GM23338 (cell line): ENCODE measurements at regions not wholly inside any gene's neighbourhood (a gene's known extent, or its start where the extent isn't known, plus 50 kb on each side); places are given as distances from the start of the nearest gene placed in this dataset.

Source experiments
- ATAC-seq: fragments of 200-7000 bp; cut with Tn5 transposase; 3 replicates; pipeline ENCODE4 v1.9.1; 2020
- DNase-seq: peaks from one replicate; pipeline ENCODE4 v3.0.0-alpha.2; 2015; ENCODE audit warnings: low spot score
- H2AFZ ChIP-seq: fragments of 200-600 bp; sonication (generic); 2 replicates; pipeline ENCODE4 v1.8.0; 2016; ENCODE audit warnings: antibody characterized with exemption, mild to moderate bottlenecking, moderate library complexity
- H3F3A ChIP-seq: fragments of 200-600 bp; sonication (generic); replicated peaks from 2 replicates; pipeline ENCODE4 v1.8.0; 2017; ENCODE audit warnings: antibody characterized with exemption, mixed run types, low read depth
- H3K27ac ChIP-seq: fragments of 200-600 bp; sonication (generic); 2 replicates; pipeline ENCODE4 v1.6.1; 2016; ENCODE audit warnings: low read depth
- H3K27me3 ChIP-seq: fragments of 200-600 bp; sonication (generic); 2 replicates; pipeline ENCODE4 v1.8.0; 2016; ENCODE audit warnings: mild to moderate bottlenecking, mixed run types, moderate library complexity; ENCODE audit not compliant: insufficient read depth
- H3K36me3 ChIP-seq: fragments of 200-600 bp; sonication (generic); 2 replicates; pipeline ENCODE4 v1.8.0; 2016; ENCODE audit warnings: mild to moderate bottlenecking; ENCODE audit not compliant: insufficient read depth
- H3K4me1 ChIP-seq: fragments of 200-600 bp; sonication (generic); 2 replicates; pipeline ENCODE4 v1.8.0; 2016; ENCODE audit warnings: mild to moderate bottlenecking, moderate library complexity; ENCODE audit not compliant: insufficient read depth
- H3K4me2 ChIP-seq: fragments of 200-600 bp; sonication (generic); 2 replicates; pipeline ENCODE4 v1.7.1; 2017; ENCODE audit warnings: mixed run types
- H3K4me3 ChIP-seq: fragments of 200-600 bp; sonication (generic); 2 replicates; pipeline ENCODE4 v1.6.1; 2016; ENCODE audit warnings: mixed run types
- H3K79me2 ChIP-seq: fragments of 200-600 bp; sonication (generic); replicated peaks from 2 replicates; pipeline ENCODE4 v1.8.0; 2017; ENCODE audit warnings: mild to moderate bottlenecking; ENCODE audit not compliant: insufficient read depth
- H3K9me2 ChIP-seq: fragments of 200-600 bp; sonication (generic); 2 replicates; pipeline ENCODE4 v1.8.0; 2017; ENCODE audit not compliant: insufficient read depth
- H4K20me1 ChIP-seq: fragments of 200-600 bp; sonication (generic); replicated peaks from 2 replicates; pipeline ENCODE4 v1.8.0; 2017; ENCODE audit warnings: mild to moderate bottlenecking; ENCODE audit not compliant: insufficient read depth
- H3K27ac Mint-ChIP-seq: 2 replicates; pipeline ENCODE4 v1.8.0; 2020; ENCODE audit warnings: inconsistent platforms, mild to moderate bottlenecking, moderate library complexity, mixed read lengths
- H3K27me3 Mint-ChIP-seq: 3 replicates; pipeline ENCODE4 v1.8.0; 2022; ENCODE audit warnings: low read depth, mild to moderate bottlenecking, moderate library complexity, mixed read lengths, inconsistent platforms; ENCODE audit not compliant: insufficient read depth, poor library complexity
- H3K36me3 Mint-ChIP-seq: 3 replicates; pipeline ENCODE4 v1.8.0; 2021; ENCODE audit warnings: low read depth, mild to moderate bottlenecking, inconsistent platforms, moderate library complexity, mixed read lengths
- H3K4me1 Mint-ChIP-seq: 3 replicates; pipeline ENCODE4 v1.8.0; 2020; ENCODE audit warnings: mild to moderate bottlenecking, inconsistent platforms, mixed read lengths
- H3K4me3 Mint-ChIP-seq: 3 replicates; pipeline ENCODE4 v1.8.0; 2021; ENCODE audit warnings: moderate library complexity, mild to moderate bottlenecking, inconsistent platforms, mixed read lengths
- H3K9me3 Mint-ChIP-seq: 3 replicates; pipeline ENCODE4 v1.8.0; 2020; ENCODE audit warnings: moderate library complexity, mild to moderate bottlenecking, inconsistent platforms, mixed read lengths
- CTCF ChIP-seq, 2 experiments: fragments of 200-600 bp in 1 of 2; sonication (generic) in 1 of 2; conservative IDR thresholded peaks; 2 replicates each; pipeline versions ENCODE4 v1.5.1 to v1.6.1; 2016 to 2017; ENCODE audit warnings: antibody characterized with exemption in 2 of 2, low read depth in 2 of 2, mild to moderate bottlenecking in 2 of 2, moderate library complexity in 1 of 2
- ETS1 ChIP-seq: IDR thresholded peaks from 2 replicates; pipeline ENCODE4 v1.6.1; 2016; ENCODE audit warnings: antibody characterized with exemption
- EZH2phosphoT487 ChIP-seq: fragments of 200-600 bp; sonication (generic); IDR thresholded peaks from one replicate; pipeline ENCODE4 v1.8.1; 2018; ENCODE audit warnings: antibody characterized with exemption; ENCODE audit not compliant: unreplicated experiment
- NANOG ChIP-seq: IDR thresholded peaks from 2 replicates; pipeline ENCODE4 v1.6.1; 2016; ENCODE audit warnings: antibody characterized with exemption, borderline replicate concordance
- POLR2AphosphoS5 ChIP-seq: IDR thresholded peaks from 2 replicates; pipeline ENCODE4 v1.6.1; 2016; ENCODE audit warnings: antibody characterized with exemption, low read depth
- REST ChIP-seq: IDR thresholded peaks from one replicate; pipeline ENCODE4 v1.6.1; 2018; ENCODE audit warnings: antibody characterized with exemption; ENCODE audit not compliant: unreplicated experiment
- STAT1 ChIP-seq: IDR thresholded peaks from one replicate; pipeline ENCODE4 v1.6.1; 2016; ENCODE audit warnings: antibody characterized with exemption; ENCODE audit not compliant: unreplicated experiment
- ZNF114 ChIP-seq: fragments of 250-450 bp; sonication (Bioruptor Pico); IDR thresholded peaks from 2 replicates; pipeline ENCODE4 v1.5.0; 2020; ENCODE audit warnings: mild to moderate bottlenecking, moderate library complexity
- ZNF331 ChIP-seq: fragments of 250-450 bp; sonication (Bioruptor Pico); IDR thresholded peaks from 2 replicates; pipeline ENCODE4 v1.5.0; 2020; ENCODE audit warnings: low read depth, mild to moderate bottlenecking, moderate library complexity
- ZNF462 ChIP-seq: fragments of 250-450 bp; sonication (Bioruptor Pico); IDR thresholded peaks from 2 replicates; pipeline ENCODE4 v1.5.0; 2020; ENCODE audit warnings: mild to moderate bottlenecking, moderate library complexity

- TF ChIP-seq ZNF462 (CRISPR knock-in tag) (no peak), EZH2phosphoT487 (no peak), POLR2AphosphoS5 (no peak), ETS1 (no peak), STAT1 (no peak), CTCF (conservative IDR thresholded peaks at IDR 0.05; ENCODE audit: low read depth in 2 of 2) (no peak), NANOG (no peak)
These were observed 246.0 kb downstream of the WNT5A start (continued) for GRCh38 chr3:55241098-55241497.

GRCh38 chr3:55235416-55235815, 251.7 kb downstream of the WNT5A start:
- no peak for ATAC-seq

More at GRCh38 chr3:55235416-55235815, 251.7 kb downstream of the WNT5A start:
- Histone ChIP-seq H3K4me2 (no peak overlapping the region), H4K20me1 (no peaks in the 10 kb centered on the region), H3K4me1 (no peaks in the 10 kb centered on the region), H3K36me3 (no peaks in the 10 kb centered on the region), H3K9me2 (peaks cover 13% of the 10 kb centered on the region), H3F3A (no peaks in the 10 kb centered on the region), H2AFZ (no peak overlapping the region), H3K27ac (no peak overlapping the region), H3K79me2 (no peaks in the 10 kb centered on the region), H3K27me3 (no peaks in the 10 kb centered on the region), H3K4me3 (no peak overlapping the region)
- no peaks in the 10 kb centered on the region for H3K9me3 Mint-ChIP-seq
- H3K4me3 Mint-ChIP-seq = no peak overlapping the region
- TF ChIP-seq ZNF331 (CRISPR knock-in tag) (no peak), REST (no peak), EZH2phosphoT487 (no peak), NANOG (no peak), ZNF114 (CRISPR knock-in tag) (no peak)
- peaks cover 4% of the 10 kb centered on the region for H3K27me3 Mint-ChIP-seq
- H3K27ac Mint-ChIP-seq = no peak overlapping the region
- H3K4me1 Mint-ChIP-seq = no peaks in the 10 kb centered on the region
- no peak for DNase-seq
- no peaks in the 10 kb centered on the region for H3K36me3 Mint-ChIP-seq
